ENCODE measurements at regions not wholly inside any gene's neighbourhood (a gene's known extent, or its start where the extent isn't known, plus 50 kb on each side); places are given as distances from the start of the nearest gene placed in this dataset.
A peak's percentile ranks its signal among the peaks of the same experiment; 100 is the strongest.
"Not testable (repeated sequence)": the region's sequence is repeated elsewhere in the genome, so short reads cannot be mapped to it uniquely, and the experiment has no call there.

DNA sequence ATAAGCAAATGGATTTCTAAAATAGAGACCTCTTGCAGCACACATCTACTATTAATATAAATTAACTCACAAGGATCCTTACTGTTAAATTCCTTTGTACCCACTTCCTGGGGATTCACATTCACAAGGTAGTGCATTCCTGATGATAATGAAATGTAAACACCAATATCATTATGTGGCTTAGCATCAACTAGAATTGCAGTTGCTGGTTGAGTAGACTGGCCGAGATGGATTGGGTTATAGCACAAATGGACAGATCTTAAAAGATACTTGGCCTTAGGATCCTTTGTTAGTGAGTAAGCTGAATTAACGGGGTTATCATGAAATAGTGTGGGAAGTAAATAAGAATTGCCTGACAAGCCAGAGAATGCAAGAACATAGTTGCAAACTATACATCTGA is 369.1 kb downstream of the AEBP2 start:
- H3K4me3 ChIP-seq (ENCODE audit: control insufficient read depth, low read depth, low read length) = no peak overlapping the region

DNA sequence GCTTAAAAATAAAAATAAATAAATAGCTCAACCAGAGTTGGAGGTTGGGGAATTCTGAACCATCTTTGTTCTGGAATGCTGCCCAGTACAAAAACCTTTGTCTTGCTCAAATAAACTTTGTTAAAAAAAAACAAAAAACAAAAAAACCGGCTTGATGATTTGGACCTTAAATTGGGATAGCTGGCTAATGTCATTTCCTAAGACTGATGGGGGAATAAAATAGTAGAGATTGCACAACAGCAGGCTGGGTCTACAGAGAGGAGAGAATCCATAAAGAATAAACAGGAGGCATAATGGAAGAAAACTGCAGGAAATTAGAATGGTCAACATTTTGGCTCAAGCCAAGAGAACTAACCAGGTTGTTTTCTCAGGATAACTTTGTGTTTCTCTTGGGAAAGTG is 370.9 kb downstream of the AEBP2 start:
- TF ChIP-seq, protein P1, sequence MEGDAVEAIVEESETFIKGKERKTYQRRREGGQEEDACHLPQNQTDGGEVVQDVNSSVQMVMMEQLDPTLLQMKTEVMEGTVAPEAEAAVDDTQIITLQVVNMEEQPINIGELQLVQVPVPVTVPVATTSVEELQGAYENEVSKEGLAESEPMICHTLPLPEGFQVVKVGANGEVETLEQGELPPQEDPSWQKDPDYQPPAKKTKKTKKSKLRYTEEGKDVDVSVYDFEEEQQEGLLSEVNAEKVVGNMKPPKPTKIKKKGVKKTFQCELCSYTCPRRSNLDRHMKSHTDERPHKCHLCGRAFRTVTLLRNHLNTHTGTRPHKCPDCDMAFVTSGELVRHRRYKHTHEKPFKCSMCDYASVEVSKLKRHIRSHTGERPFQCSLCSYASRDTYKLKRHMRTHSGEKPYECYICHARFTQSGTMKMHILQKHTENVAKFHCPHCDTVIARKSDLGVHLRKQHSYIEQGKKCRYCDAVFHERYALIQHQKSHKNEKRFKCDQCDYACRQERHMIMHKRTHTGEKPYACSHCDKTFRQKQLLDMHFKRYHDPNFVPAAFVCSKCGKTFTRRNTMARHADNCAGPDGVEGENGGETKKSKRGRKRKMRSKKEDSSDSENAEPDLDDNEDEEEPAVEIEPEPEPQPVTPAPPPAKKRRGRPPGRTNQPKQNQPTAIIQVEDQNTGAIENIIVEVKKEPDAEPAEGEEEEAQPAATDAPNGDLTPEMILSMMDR (conservative IDR thresholded peaks at IDR 0.05; ENCODE audit: control insufficient read depth, insufficient read depth, low read depth, low read length) = no peak
- no peak for DNase-seq (ENCODE audit: low read depth)
- H3K4me3 ChIP-seq (ENCODE audit: control insufficient read depth, low read depth, low read length) = no peak overlapping the region

More for the DNA sequence above, 369.1 kb downstream of the AEBP2 start:
- no peak for DNase-seq (ENCODE audit: low read depth)
- TF ChIP-seq, protein P1 (conservative IDR thresholded peaks at IDR 0.05; ENCODE audit: control insufficient read depth, insufficient read depth, low read depth, low read length) = no peak

DNA sequence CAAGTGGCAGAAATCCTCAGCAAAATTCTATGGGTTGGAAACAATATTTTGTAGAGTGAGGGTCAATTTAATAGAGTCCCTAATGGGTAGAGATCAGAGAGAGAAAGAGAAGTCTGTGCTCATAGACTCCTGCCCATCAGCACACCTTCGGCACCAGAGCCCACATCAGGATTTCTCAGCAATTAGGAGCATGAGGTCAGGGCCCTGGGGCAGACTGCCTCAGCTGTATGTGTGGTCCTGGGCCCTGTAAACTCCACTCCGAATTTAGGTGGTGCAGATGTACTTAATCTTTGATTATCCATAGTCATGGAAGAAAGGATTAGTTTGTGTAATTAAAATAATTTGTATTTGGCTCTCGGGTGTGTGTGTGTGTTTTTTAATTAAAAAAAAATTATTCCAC is 372.6 kb downstream of the AEBP2 start:
- TF ChIP-seq, protein P1 (conservative IDR thresholded peaks at IDR 0.05; ENCODE audit: control insufficient read depth, insufficient read depth, low read depth, low read length) = no peak
- no peak for DNase-seq (ENCODE audit: low read depth)
- H3K4me3 ChIP-seq (ENCODE audit: control insufficient read depth, low read depth, low read length) = no peak overlapping the region

DNA sequence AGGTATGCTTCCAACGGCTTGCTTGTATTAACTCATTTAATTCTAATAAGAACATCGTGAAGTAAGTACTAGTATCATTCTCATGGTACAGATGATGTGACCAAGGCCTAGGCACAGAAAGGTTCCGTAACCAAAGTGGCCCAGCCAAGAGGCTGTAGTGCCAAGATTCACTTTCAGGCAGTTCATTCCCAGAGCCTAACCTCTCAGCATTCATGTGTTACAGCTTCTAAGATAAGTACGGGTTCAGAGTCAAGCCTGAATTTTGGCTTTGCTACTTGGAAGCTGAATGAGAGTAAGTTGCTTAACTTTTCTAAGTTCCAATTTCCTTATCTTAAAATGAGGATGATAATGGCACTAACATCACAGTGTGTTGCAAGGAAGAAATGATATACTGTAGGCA is 379.9 kb downstream of the AEBP2 start:
- no peak overlapping the region for H3K4me3 ChIP-seq (ENCODE audit: control insufficient read depth, low read depth, low read length)
- TF ChIP-seq, protein P1 (conservative IDR thresholded peaks at IDR 0.05; ENCODE audit: control insufficient read depth, insufficient read depth, low read depth, low read length) = no peak

DNA sequence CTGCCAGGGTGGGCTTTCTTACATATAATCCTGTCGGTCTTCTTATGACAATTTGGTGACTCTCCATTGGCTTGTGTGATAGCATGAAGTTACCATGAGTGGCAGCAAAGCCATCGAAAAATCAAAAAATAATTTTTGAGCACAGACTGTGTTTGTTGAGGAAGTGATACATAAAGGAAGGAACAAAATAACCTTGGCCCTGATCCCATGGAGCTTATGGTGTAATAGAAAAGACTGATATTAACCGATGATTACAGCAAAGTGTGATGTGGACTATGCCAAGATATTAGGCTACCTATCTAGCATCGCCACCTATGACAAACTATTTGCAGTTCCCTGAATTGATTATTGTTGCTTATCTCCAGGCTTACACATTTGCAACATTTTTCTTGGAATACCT is 383.2 kb downstream of the AEBP2 start:
- DNase-seq (ENCODE audit: low read depth) = no peak
- no peak overlapping the region for H3K4me3 ChIP-seq (ENCODE audit: control insufficient read depth, low read depth, low read length)
- TF ChIP-seq, protein P1 (conservative IDR thresholded peaks at IDR 0.05; ENCODE audit: control insufficient read depth, insufficient read depth, low read depth, low read length) = no peak

More for the DNA sequence above, 379.9 kb downstream of the AEBP2 start:
- DNase-seq (ENCODE audit: low read depth) = no peak

DNA sequence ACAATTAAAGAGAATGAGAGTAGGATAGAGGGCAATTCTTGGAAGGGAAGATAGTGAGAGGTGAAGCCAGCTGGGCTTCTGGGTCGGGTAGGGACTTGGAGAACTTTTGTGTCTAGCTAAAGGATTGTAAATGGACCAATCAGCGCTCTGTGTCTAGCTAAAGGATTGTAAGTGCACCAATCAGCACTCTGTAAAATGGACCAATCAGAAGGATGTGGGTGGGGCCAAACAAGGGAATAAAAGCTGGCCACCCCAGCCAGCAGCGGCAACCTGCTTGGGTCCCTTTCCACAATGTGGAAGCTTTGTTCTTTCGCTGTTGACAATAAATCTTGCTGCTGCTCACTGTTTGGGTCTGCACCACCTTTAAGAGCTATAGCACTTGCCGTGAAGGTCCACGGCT is 384.0 kb downstream of the AEBP2 start:
- not testable (repeated sequence) for DNase-seq (ENCODE audit: low read depth); H3K4me3 ChIP-seq (ENCODE audit: control insufficient read depth, low read depth, low read length)

DNA sequence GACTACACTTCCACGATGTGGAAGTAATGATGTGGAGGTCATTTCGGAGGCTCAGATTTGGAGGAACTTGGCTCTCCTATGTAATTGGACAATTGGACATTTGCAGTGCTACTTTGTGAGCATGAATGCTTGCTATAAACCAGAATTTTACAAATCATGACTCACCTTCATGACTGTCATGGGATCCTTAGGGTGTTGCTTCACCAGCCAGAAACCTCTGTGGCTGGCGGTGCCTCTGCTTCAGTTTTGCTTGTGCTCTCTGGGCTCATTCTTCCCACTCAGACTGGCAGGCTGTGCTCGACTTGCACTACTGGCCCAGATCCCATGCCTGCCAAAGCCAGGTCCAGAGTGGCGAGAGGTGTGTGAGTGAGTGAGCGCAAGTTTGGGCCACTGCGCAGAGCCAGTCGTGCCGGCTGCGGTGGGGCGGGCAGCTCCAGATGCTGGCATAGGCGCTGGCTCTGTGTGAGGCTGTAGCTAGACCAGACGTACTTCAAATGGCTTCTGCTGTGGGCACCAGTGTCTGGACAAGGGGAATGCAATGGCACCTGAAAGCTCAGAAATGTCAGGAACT is 387.8 kb downstream of the AEBP2 start:
- no peak overlapping the region for H3K4me3 ChIP-seq (ENCODE audit: control insufficient read depth, low read depth, low read length)
- DNase-seq (ENCODE audit: low read depth) = peak; percentile 38
- TF ChIP-seq, protein P1 (conservative IDR thresholded peaks at IDR 0.05; ENCODE audit: control insufficient read depth, insufficient read depth, low read depth, low read length) = no peak
